ENCODE measurements at regions not wholly inside any gene's neighbourhood (a gene's known extent, or its start where the extent isn't known, plus 50 kb on each side); places are given as distances from the start of the nearest gene placed in this dataset.

DNA sequence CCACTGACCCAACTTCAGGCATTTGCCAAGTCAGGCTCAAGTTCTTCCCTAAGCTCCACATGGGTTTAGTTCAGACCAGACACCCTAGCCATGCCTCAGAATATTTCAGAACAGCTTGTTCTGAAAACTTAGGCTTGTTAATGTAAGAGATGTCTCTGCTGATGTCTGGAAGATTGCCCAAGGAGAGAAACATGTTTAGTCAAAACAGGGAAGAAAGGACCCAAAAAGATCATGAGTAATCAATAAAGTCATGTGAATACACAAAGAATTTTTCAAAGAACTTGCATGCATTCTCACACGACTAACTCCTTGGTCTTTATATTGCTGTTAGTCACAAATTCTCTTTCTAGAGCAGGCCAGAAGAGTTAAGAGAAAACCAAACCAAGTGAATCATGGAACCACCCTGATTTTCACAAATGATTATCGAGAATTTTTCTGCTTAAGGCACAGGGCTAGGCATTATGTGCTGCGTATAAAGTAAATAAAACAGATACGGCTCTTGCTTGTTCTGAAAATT is 158.1 kb upstream of the HMHB1 start:
- CTCF ChIA-PET = no interaction called here
- H3K27me3 ChIP-seq (replicated peaks in 2 of 5; ENCODE audit: control insufficient read depth in 4 of 5, insufficient read depth in 5 of 5, low read length in 4 of 5) = no peaks in the 10 kb centered on the region
- H3K9me3 ChIP-seq (ENCODE audit: control extremely low read depth in 1 of 5, control insufficient read depth in 4 of 5, insufficient read depth in 2 of 5, low read depth in 1 of 5, low read length in 4 of 5) = peaks cover 0 to 2% (median 0%) of the 10 kb centered on the region in 5 experiments
- no peak overlapping the region for H3K27ac ChIP-seq (ENCODE audit: insufficient read depth in 1 of 2, low read depth in 1 of 2, low read length in 2 of 2, poor library complexity in 1 of 2, severe bottlenecking in 2 of 2)
- no peak overlapping the region for H3K4me3 ChIP-seq (ENCODE audit: control insufficient read depth in 1 of 7, extremely low read depth in 1 of 7, insufficient read depth in 4 of 7, low read depth in 2 of 7, low read length in 6 of 7)
- H3K36me3 ChIP-seq (ENCODE audit: control insufficient read depth in 4 of 4, insufficient read depth in 4 of 4, low read length in 3 of 4) = no peaks in the 10 kb centered on the region
- no peaks in the 10 kb centered on the region for H3K4me1 ChIP-seq (ENCODE audit: control extremely low read depth in 1 of 4, control insufficient read depth in 4 of 4, insufficient read depth in 4 of 4, low read length in 3 of 4)
- POLR2A ChIA-PET = no interaction called here
- 98% methylated on average over 4 of the region's 4 CpGs for WGBS (ENCODE audit: insufficient coverage)
- DNase-seq = no peak

GRCh38 chr5:143653256-143653655 is 158.7 kb upstream of the HMHB1 start:
- DNase-seq = no peak
- POLR2A ChIA-PET = no interaction called here
- no peak overlapping the region for H3K27ac ChIP-seq (ENCODE audit: insufficient read depth in 1 of 2, low read depth in 1 of 2, low read length in 2 of 2, poor library complexity in 1 of 2, severe bottlenecking in 2 of 2)
- 100% methylated on average over 2 of the region's 2 CpGs for WGBS (ENCODE audit: insufficient coverage)
- no peaks in the 10 kb centered on the region for H3K36me3 ChIP-seq (ENCODE audit: control insufficient read depth in 4 of 4, insufficient read depth in 4 of 4, low read length in 3 of 4)
- no peaks in the 10 kb centered on the region for H3K27me3 ChIP-seq (replicated peaks in 2 of 5; ENCODE audit: control insufficient read depth in 4 of 5, insufficient read depth in 5 of 5, low read length in 4 of 5)
- no peak overlapping the region for H3K4me3 ChIP-seq (ENCODE audit: control insufficient read depth in 1 of 7, extremely low read depth in 1 of 7, insufficient read depth in 4 of 7, low read depth in 2 of 7, low read length in 6 of 7)
- H3K9me3 ChIP-seq (ENCODE audit: control extremely low read depth in 1 of 5, control insufficient read depth in 4 of 5, insufficient read depth in 2 of 5, low read depth in 1 of 5, low read length in 4 of 5) = peaks cover 0 to 2% (median 0%) of the 10 kb centered on the region in 5 experiments
- CTCF ChIA-PET = no interaction called here
- H3K4me1 ChIP-seq (ENCODE audit: control extremely low read depth in 1 of 4, control insufficient read depth in 4 of 4, insufficient read depth in 4 of 4, low read length in 3 of 4) = no peaks in the 10 kb centered on the region

DNA sequence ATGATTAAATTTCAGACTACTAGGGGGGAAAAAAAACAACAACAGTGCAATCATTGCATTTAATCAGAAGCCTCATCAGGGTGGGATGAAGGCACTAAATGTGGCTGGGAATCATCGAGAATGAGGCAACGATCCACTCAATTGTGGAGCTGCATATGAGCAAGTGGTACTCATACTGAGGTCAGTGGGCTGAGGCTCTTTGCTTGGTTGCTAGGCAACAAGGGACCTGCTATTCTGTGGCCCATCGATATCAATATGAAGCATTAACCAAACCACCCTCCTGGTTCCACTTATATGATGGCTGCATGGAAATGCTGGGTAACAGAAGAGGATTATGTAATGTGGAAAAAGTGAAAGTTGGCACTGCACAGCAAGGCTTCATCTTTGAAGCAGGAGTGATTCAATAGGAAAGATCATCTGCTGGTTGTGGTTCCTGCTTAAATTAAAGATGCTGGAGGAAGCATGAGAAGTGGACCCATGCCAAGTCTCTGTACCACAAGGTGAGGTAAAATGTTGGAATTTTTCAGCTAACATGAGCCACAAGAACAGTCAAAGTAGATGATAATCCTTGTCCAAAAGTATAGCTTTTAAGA is 159.8 kb upstream of the HMHB1 start:
- ChIA-PET CTCF (no interaction called here), POLR2A (no interaction called here)
- Histone ChIP-seq H3K36me3 (ENCODE audit: control insufficient read depth in 4 of 4, insufficient read depth in 4 of 4, low read length in 3 of 4) (no peaks in the 10 kb centered on the region), H3K9me3 (ENCODE audit: control extremely low read depth in 1 of 5, control insufficient read depth in 4 of 5, insufficient read depth in 2 of 5, low read depth in 1 of 5, low read length in 4 of 5) (peaks cover 0 to 2% (median 0%) of the 10 kb centered on the region in 5 experiments), H3K4me3 (ENCODE audit: control insufficient read depth in 1 of 7, extremely low read depth in 1 of 7, insufficient read depth in 4 of 7, low read depth in 2 of 7, low read length in 6 of 7) (no peak overlapping the region), H3K4me1 (ENCODE audit: control extremely low read depth in 1 of 4, control insufficient read depth in 4 of 4, insufficient read depth in 4 of 4, low read length in 3 of 4) (no peaks in the 10 kb centered on the region), H3K27me3 (replicated peaks in 2 of 5; ENCODE audit: control insufficient read depth in 4 of 5, insufficient read depth in 5 of 5, low read length in 4 of 5) (no peaks in the 10 kb centered on the region), H3K27ac (ENCODE audit: insufficient read depth in 1 of 2, low read depth in 1 of 2, low read length in 2 of 2, poor library complexity in 1 of 2, severe bottlenecking in 2 of 2) (no peak overlapping the region)
- no peak for DNase-seq
- 83% methylated on average over 2 of the region's 3 CpGs for WGBS (ENCODE audit: insufficient coverage)

DNA sequence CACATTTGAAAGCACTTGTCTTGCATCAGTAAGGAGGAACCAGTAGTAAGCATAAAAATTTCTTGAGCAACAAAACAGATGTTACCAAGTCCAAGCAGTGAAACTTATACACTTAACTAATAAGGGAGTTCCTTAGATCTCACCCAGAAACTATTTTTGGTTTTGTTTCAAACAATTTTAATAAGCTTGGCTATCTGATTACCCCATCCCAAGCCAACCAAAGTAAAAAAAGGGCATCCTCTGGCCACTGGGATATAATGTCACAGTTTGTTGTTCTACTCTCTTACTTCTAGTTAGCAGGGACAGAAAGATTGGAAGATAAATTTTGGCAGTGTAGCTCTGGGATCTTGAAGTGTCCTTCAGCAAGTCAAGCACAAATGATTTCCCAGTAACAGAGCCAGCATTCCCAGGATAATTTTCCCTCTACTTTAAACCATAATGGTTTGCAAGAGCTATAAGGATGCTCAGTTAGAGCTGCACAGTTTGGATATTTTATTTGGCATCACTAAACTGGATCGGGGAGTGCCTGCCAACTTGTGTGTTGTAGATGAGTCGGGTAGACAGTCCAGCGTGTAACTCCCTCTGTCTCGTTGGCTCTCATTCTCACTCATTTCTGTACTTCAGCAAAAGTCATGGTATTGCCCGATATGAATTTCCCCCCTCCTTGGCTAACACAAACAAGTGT is 161.9 kb upstream of the HMHB1 start:
- Histone ChIP-seq H3K4me1 (ENCODE audit: control extremely low read depth in 1 of 4, control insufficient read depth in 4 of 4, insufficient read depth in 4 of 4, low read length in 3 of 4) (no peaks in the 10 kb centered on the region), H3K9me3 (ENCODE audit: control extremely low read depth in 1 of 5, control insufficient read depth in 4 of 5, insufficient read depth in 2 of 5, low read depth in 1 of 5, low read length in 4 of 5) (peaks cover 0 to 2% (median 0%) of the 10 kb centered on the region in 5 experiments), H3K27me3 (replicated peaks in 2 of 5; ENCODE audit: control insufficient read depth in 4 of 5, insufficient read depth in 5 of 5, low read length in 4 of 5) (no peaks in the 10 kb centered on the region), H3K36me3 (ENCODE audit: control insufficient read depth in 4 of 4, insufficient read depth in 4 of 4, low read length in 3 of 4) (no peaks in the 10 kb centered on the region), H3K27ac (ENCODE audit: insufficient read depth in 1 of 2, low read depth in 1 of 2, low read length in 2 of 2, poor library complexity in 1 of 2, severe bottlenecking in 2 of 2) (no peak overlapping the region), H3K4me3 (ENCODE audit: control insufficient read depth in 1 of 7, extremely low read depth in 1 of 7, insufficient read depth in 4 of 7, low read depth in 2 of 7, low read length in 6 of 7) (no peak overlapping the region)
- POLR2A ChIA-PET = no interaction called here
- CTCF ChIA-PET = interaction anchor here (1.8 kb wide), 1 partner anchor 175 kb away, joined by 6 read pairs; no protein-coding TSS in a partner anchor
- 93% methylated on average over 5 of the region's 5 CpGs for WGBS (ENCODE audit: insufficient coverage)
- no peak for DNase-seq

GRCh38 chr5:143648696-143649095 is 163.3 kb upstream of the HMHB1 start:
- H3K36me3 ChIP-seq (ENCODE audit: control insufficient read depth in 4 of 4, insufficient read depth in 4 of 4, low read length in 3 of 4) = no peaks in the 10 kb centered on the region

DNA sequence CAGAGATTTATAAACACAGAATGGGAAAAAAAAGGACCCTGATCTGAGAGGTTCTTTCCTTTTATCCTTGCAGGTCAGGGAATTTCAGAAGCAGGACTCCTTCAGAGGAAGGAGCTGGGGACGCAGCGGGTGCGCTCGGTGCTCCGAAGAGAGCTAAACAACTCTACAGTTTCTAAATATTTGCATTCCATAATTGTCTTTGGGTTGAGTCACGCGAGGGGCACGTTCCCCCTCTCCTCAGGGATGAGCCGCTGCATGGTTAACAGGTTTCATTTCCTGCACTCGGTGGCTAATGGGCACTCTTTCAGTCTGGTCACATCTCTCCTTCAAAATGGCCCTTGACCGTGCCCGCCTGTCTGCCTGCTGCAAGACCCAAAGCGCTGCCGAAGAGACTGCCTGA is 165.0 kb upstream of the HMHB1 start:
- Histone ChIP-seq H3K36me3 (ENCODE audit: control insufficient read depth in 4 of 4, insufficient read depth in 4 of 4, low read length in 3 of 4) (no peaks in the 10 kb centered on the region), H3K27ac (ENCODE audit: insufficient read depth in 1 of 2, low read depth in 1 of 2, low read length in 2 of 2, poor library complexity in 1 of 2, severe bottlenecking in 2 of 2) (no peak overlapping the region), H3K4me1 (ENCODE audit: control extremely low read depth in 1 of 4, control insufficient read depth in 4 of 4, insufficient read depth in 4 of 4, low read length in 3 of 4) (no peaks in the 10 kb centered on the region), H3K4me3 (ENCODE audit: control insufficient read depth in 1 of 7, extremely low read depth in 1 of 7, insufficient read depth in 4 of 7, low read depth in 2 of 7, low read length in 6 of 7) (no peak overlapping the region), H3K9me3 (ENCODE audit: control extremely low read depth in 1 of 5, control insufficient read depth in 4 of 5, insufficient read depth in 2 of 5, low read depth in 1 of 5, low read length in 4 of 5) (no peaks in the 10 kb centered on the region), H3K27me3 (replicated peaks in 2 of 5; ENCODE audit: control insufficient read depth in 4 of 5, insufficient read depth in 5 of 5, low read length in 4 of 5) (no peaks in the 10 kb centered on the region)
- WGBS (ENCODE audit: insufficient coverage) = 97% methylated on average over 12 of the region's 14 CpGs
- ChIA-PET POLR2A (no interaction called here), CTCF (no interaction called here)
- no peak for DNase-seq

More at GRCh38 chr5:143648696-143649095, 163.3 kb upstream of the HMHB1 start:
- Histone ChIP-seq H3K27me3 (replicated peaks in 2 of 5; ENCODE audit: control insufficient read depth in 4 of 5, insufficient read depth in 5 of 5, low read length in 4 of 5) (no peaks in the 10 kb centered on the region), H3K4me1 (ENCODE audit: control extremely low read depth in 1 of 4, control insufficient read depth in 4 of 4, insufficient read depth in 4 of 4, low read length in 3 of 4) (no peaks in the 10 kb centered on the region), H3K27ac (ENCODE audit: insufficient read depth in 1 of 2, low read depth in 1 of 2, low read length in 2 of 2, poor library complexity in 1 of 2, severe bottlenecking in 2 of 2) (no peak overlapping the region), H3K4me3 (ENCODE audit: control insufficient read depth in 1 of 7, extremely low read depth in 1 of 7, insufficient read depth in 4 of 7, low read depth in 2 of 7, low read length in 6 of 7) (no peak overlapping the region), H3K9me3 (ENCODE audit: control extremely low read depth in 1 of 5, control insufficient read depth in 4 of 5, insufficient read depth in 2 of 5, low read depth in 1 of 5, low read length in 4 of 5) (no peaks in the 10 kb centered on the region)
- no CpG with 5 or more reads among the region's 2 CpGs for WGBS (ENCODE audit: insufficient coverage)
- CTCF ChIA-PET = interaction anchor here (1.8 kb wide), 1 partner anchor 176 kb away, joined by 6 read pairs; no protein-coding TSS in a partner anchor
- peak; percentile 5 to 30 (median 23) for DNase-seq
- POLR2A ChIA-PET = no interaction called here

DNA sequence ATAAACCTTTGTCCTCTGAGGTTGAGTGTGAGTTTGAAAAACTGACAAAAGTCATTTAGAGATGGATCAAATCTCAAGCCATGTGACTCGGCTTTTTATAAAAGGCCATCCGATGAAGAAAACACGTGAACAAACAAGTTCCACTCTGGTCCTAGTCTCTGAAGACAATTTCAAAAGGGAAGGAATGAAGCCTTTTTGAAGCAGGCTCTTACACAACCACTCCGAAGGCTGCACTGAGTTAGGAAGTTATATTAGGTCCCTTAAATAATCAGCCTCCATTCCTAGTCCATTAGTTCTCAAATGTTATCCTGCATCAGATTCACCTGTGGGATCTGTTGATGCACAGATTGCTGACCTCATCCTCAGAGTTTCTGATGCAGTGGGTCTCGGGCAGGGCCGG is 166.6 kb upstream of the HMHB1 start:
- Histone ChIP-seq H3K4me3 (ENCODE audit: control insufficient read depth in 1 of 7, extremely low read depth in 1 of 7, insufficient read depth in 4 of 7, low read depth in 2 of 7, low read length in 6 of 7) (no peak overlapping the region), H3K27ac (ENCODE audit: insufficient read depth in 1 of 2, low read depth in 1 of 2, low read length in 2 of 2, poor library complexity in 1 of 2, severe bottlenecking in 2 of 2) (no peak overlapping the region), H3K9me3 (ENCODE audit: control extremely low read depth in 1 of 5, control insufficient read depth in 4 of 5, insufficient read depth in 2 of 5, low read depth in 1 of 5, low read length in 4 of 5) (no peaks in the 10 kb centered on the region), H3K27me3 (replicated peaks in 2 of 5; ENCODE audit: control insufficient read depth in 4 of 5, insufficient read depth in 5 of 5, low read length in 4 of 5) (no peaks in the 10 kb centered on the region), H3K4me1 (ENCODE audit: control extremely low read depth in 1 of 4, control insufficient read depth in 4 of 4, insufficient read depth in 4 of 4, low read length in 3 of 4) (no peaks in the 10 kb centered on the region), H3K36me3 (ENCODE audit: control insufficient read depth in 4 of 4, insufficient read depth in 4 of 4, low read length in 3 of 4) (no peaks in the 10 kb centered on the region)
- ChIA-PET CTCF (no interaction called here), POLR2A (no interaction called here)
- DNase-seq = no peak
- 100% methylated on average over 5 of the region's 6 CpGs for WGBS (ENCODE audit: insufficient coverage)

Measured in common myeloid progenitor, CD34-positive (primary cell).